ENCODE measurements at regions not wholly inside any gene's neighbourhood (a gene's known extent, or its start where the extent isn't known, plus 50 kb on each side); places are given as distances from the start of the nearest gene placed in this dataset.

GRCh38 chr12:92300777-92301176 lies 155.1 kb upstream of the BTG1 start:
- DNase-seq (ENCODE audit: low spot score): no peak

- no peak for DNase-seq (ENCODE audit: low spot score)
Measured at GRCh38 chr12:92299744-92300143, 154.1 kb upstream of the BTG1 start.

DNA sequence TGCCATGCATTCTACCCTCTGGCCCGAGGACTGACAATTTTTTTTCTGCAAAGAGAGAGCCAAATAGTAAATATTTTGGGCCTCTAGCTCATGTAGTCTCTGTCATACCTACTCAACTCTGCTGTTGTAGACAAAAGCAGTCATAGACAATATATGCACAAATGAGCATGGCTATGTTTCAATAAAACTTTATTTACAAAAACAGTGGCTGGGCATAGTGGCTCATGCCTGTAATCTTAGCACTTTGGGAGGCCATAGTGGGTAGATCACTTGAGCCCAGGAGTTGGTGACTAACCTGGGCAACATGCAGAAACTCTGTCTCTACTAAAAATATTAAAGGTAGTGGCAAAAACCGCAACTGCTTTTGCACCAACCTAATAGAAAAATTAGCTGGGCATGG lies 153.7 kb upstream of the BTG1 start:
- DNase-seq (ENCODE audit: low spot score): no peak

DNA sequence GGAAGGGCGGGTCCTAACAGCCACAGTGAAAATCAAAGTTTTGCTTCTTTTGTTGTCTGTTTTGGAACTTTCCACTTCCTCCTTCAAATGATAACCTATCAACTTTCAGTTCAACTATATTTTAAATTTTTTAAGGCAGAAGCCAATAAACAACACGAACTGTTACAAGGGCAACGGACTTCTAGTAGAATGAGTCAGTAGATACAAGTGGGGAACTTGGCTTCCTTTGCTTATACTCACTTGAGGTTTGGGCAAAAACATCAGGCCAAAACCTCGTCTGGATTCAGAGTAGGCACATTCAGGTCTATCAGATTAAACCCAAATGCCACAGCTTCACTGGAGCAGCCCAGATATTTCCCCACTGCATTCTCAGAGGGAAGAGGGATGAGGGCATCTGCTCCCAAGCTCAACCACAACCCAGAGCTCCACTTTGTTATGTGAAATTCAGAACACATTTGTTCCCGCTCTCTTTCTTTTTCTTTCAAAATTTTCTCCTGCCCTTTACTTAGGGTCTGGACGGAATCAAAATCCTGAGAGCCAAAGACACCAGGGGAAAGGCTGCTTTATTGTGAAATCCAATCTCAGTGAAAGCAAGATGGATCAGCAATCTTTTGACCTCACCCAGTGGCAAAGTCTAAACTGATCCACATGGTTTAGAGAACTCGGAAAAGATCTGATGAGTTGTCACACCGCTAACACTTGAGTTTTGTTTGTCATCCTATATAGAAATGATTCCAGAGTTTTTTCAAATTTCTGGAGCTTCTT lies 152.5 kb upstream of the BTG1 start:
- DNase-seq (ENCODE audit: low spot score): no peak

- DNase-seq (ENCODE audit: low spot score): no peak
Measured at GRCh38 chr12:92297405-92297804, 151.8 kb upstream of the BTG1 start.

- DNase-seq (ENCODE audit: low spot score): no peak
Measured at GRCh38 chr12:92295523-92295922, 149.9 kb upstream of the BTG1 start.

- DNase-seq (ENCODE audit: low spot score): no peak
Measured at GRCh38 chr12:92294676-92295440, 149.2 kb upstream of the BTG1 start.

DNA sequence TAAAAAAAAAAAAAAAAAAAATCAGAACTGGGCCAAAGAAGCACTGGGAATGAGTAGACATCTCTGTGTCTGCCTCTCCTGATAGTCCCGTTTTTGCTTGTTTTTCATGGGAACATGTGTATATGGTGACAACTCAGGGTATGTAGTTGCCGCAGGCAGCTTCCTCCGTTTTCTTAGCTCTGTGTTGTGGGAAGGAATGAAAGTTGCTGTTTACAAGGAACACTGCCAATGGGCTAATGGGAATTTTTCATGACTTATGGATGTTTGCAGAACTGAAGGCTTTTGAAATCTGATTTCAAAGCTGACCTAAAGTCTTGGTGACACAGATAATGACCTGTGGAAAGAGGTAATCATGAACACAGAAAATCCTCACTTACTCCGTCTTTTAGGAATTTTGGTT lies 146.4 kb upstream of the BTG1 start:
- no peak for DNase-seq (ENCODE audit: low spot score)

GRCh38 chr12:92290886-92291285 lies 145.2 kb upstream of the BTG1 start:
- DNase-seq (ENCODE audit: low spot score): no peak

DNA sequence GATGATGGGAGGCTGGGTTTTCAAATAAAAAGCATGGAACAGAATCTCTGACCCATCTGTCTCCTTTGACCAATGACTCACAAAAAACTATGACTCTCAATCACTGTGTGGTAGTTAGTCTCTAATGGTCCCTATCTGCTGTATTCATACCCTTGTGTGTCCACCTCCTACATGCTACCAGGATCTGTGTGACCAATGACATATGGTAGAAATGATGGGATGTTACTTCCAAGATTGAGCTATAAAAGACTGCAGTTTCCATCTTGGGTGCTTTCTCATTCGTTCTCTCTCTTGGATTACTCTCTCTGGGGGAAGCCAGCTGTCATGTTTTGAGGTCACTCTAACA lies 144.7 kb upstream of the BTG1 start:
- no peak for DNase-seq (ENCODE audit: low spot score)

GRCh38 chr12:92289629-92290349 lies 144.1 kb upstream of the BTG1 start:
- no peak for DNase-seq (ENCODE audit: low spot score)

DNA sequence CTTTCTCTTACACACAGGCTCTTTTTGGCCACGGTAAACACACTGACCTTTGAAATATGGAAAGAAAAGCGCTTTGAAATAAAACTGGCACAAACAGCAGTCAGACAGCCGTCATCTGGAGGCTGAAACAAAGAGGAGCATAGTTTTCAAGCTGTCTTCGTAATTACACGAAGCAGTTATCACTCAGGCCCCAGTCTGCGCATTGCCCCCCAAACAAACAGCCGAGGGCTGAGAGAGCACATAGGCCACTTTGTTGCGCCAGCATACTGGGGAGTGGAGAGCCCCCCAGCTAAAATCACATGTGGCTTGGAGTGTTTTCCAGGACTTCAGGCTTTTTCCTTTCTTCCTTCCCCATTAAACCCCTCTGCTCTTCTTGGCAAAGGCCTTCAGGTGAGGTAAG lies 142.9 kb upstream of the BTG1 start:
- DNase-seq (ENCODE audit: low spot score): no peak

- DNase-seq (ENCODE audit: low spot score): no peak
Measured at GRCh38 chr12:92278378-92278828, 132.8 kb upstream of the BTG1 start.

GRCh38 chr12:92277795-92278194 lies 132.1 kb upstream of the BTG1 start:
- DNase-seq (ENCODE audit: low spot score): no peak

GRCh38 chr12:92276276-92276675 lies 130.6 kb upstream of the BTG1 start:
- no peak for DNase-seq (ENCODE audit: low spot score)

DNA sequence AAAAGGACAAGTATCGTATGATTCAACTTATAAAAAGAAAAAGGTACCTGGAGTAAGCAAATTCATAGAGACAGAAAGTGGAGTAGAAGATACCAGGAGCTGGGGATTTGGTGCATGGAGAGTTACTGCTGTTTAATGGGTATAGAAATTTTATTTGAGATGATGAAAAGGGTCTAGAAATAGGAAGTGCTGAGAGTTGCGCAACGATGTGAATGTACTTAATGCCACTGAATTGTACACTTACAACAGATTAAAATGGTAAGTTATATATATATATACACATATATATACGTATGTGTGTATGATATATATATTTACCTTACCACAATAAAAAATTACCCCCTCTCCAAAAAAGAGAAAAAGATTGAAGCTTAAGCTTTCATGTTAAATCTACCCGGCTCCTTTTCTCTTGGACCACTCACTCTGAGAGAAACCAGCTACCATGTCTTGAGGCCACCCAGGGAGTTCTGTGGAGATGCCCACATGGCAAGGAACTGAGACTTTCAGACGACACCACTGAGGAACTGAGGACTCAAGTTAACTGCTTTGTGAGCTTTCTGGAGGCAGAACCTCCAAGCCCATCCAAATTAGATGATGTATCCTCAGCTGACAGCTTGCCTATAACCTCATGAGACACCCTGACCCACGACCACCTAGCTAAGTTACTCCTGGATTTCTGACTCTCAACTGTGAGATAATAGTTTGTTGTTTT lies 130.0 kb upstream of the BTG1 start:
- no peak for DNase-seq (ENCODE audit: low spot score)

- DNase-seq (ENCODE audit: low spot score): no peak
Measured at GRCh38 chr12:92273076-92273475, 127.4 kb upstream of the BTG1 start.

- DNase-seq (ENCODE audit: low spot score): no peak
Measured at GRCh38 chr12:92272061-92272964, 126.7 kb upstream of the BTG1 start.

- DNase-seq (ENCODE audit: low spot score): no peak
Measured at GRCh38 chr12:92271341-92271740, 125.7 kb upstream of the BTG1 start.

DNA sequence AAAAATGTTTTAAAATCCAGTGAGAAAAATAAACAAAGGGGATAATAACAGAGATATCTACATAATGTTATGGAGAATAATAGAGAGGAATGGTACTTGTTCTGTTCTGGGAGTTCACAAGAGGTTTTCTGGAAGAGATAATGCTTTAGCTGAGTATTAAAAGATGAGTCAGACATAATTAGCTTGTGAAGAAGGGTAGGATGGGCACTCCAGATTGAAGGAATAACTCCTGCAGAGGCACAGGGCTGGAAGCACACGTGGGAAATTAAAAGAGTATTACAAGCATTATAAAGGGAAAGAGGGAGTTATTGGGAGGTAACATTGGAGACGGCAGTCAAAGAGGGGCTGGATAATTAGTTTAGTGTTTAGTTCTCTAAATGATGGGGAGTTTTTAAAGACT lies 124.9 kb upstream of the BTG1 start:
- DNase-seq (ENCODE audit: low spot score): no peak

GRCh38 chr12:92268946-92269345 lies 123.3 kb upstream of the BTG1 start:
- no peak for DNase-seq (ENCODE audit: low spot score)

Measured in LoVo (cell line).